ENCODE measurements at regions not wholly inside any gene's neighbourhood (a gene's known extent, or its start where the extent isn't known, plus 50 kb on each side); places are given as distances from the start of the nearest gene placed in this dataset.
A peak's percentile ranks its signal among the peaks of the same experiment; 100 is the strongest.

GRCh38 chr1:30133414-30134055 is 589.9 kb downstream of the MATN1 start:
- DNase-seq, result no peak

DNA sequence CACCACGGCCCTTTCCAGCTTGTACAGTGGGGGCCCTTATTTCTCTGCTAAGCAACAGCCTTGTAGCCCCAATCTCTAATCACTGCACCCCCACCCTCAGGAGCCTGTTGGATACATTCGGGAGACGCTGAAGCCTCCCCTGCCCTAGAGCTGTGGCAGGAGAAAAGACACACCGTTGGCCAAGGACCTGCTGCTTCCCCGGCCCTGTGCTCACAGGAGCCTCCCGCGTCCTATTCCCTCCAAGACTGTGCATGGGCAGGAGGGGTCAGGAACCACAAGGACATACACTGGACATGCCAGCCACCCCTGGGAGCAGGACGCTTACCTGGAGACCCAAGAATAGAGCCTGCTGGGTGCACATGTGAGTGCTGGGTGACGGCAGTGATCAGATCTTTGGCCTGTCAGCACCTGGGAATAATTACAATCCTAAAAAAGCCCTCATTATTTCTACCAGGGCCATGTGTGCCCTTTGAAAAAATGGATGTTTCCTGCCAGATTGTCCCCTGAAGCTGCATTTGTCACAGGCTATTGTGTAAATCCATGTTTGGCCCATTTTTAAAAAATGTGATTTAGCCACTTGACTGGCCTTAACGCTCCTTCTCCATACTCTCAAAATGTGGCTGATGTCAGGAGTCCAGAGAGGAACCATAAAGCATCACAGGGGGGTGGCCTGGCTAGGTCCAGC is 590.6 kb downstream of the MATN1 start:
- DNase-seq, result no peak

DNA sequence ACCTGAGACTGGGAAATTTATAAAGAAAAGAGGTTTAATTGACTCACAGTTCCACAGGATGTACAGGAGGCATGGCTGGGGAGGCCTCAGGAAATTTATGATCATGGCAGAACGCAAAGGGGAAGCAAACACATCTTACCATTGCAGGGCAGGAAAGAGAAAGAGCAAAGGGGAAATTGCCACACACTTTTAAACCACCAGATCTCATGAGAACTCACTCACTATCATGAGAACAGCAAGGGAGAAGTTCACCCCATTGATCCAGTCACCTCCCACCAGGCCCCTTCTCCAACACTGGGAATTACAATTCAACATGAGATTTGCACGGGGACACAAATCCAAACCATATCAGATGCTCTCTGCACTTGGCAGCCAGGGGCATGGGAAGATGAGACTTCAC is 592.8 kb downstream of the MATN1 start:
- DNase-seq, result peak; percentile 92

GRCh38 chr1:30130099-30130498 is 593.3 kb downstream of the MATN1 start:
- no peak for DNase-seq

- DNase-seq, result no peak
These were observed 593.8 kb downstream of the MATN1 start for GRCh38 chr1:30129421-30130055.

DNA sequence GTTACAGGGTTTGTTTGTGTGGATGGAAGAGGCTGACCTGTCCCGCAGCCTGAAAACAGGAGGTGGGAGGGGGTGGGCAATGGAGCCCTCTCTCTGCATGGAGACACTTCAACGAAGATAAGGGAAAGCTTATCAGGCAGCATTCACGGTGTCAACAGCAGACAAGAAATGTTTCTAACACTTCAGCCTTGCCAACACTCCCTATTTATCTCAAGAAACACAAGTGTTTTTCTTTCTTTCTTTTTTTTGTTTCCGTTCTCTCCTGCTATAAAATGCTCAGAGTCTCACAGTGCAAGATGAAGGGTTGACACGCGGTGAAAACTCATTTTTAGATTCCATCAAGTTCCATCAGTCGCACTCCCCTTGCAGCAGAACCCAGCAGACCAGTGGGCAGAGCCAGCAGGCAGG is 594.4 kb downstream of the MATN1 start:
- DNase-seq, result no peak

DNA sequence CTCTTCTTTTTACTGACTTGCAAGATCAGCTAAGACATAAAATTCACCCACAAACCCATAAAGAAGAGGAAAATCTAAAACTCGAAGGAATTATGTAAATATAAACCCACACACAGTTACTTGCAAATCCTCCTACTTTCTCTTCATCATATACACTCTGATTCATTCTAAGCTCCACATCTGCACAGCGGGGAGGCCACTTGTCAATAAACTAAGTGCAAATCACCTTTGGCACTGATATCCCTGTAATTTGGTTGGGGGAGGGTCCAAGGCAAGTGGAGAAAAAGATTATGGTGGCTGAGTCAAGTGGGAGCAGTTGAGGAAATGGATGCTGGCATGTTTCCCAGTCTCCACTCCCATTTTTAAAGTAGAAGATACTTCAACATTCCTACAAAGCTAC is 596.5 kb downstream of the MATN1 start:
- no peak for DNase-seq

DNA sequence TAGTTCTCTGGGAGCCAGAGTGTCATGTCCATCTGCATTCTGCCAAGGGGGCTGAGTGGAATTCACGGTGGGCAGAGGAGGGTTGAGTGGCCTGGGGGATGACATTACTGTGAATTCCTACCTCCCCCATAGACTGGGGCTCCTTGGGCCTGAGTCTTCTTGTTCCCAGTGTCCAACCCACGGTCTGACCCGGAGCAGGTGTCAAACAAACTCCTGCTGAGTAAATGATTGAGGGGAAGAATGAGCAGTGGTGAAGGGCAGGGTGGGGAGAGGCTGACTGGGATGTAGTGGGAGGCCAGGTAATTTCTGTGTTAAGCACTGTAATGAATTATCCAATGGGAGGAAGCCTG is 597.6 kb downstream of the MATN1 start:
- no peak for DNase-seq

- DNase-seq, result no peak
These were observed 598.2 kb downstream of the MATN1 start for GRCh38 chr1:30125021-30125820.

- DNase-seq, result no peak
These were observed 599.5 kb downstream of the MATN1 start for GRCh38 chr1:30123896-30124295.

- DNase-seq, result no peak
These were observed 600.3 kb downstream of the MATN1 start for GRCh38 chr1:30123036-30123435.

- no peak for DNase-seq
These were observed 603.0 kb downstream of the MATN1 start for GRCh38 chr1:30120245-30121000.

GRCh38 chr1:30117685-30118084 is 605.7 kb downstream of the MATN1 start:
- no peak for DNase-seq

DNA sequence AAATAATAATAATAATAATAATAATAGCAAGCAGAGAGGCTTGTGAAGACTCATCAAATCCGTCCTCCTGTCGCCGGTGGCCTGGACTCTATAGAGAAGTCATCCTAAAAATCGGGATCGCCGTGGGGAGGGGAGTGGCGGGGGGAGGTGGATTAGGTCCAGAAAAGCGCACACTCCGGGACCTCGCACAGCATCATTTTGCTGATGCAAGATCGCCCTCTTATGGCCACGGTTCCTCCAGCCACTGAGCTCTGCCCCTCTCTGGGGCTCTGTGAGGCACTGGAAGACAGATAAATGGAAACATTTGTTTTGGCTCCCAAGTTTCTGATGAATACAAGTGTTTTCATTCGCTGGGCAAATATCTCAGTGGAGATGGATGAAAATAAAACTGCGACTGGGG is 612.0 kb downstream of the MATN1 start:
- no peak for DNase-seq

GRCh38 chr1:30110846-30111245 is 612.5 kb downstream of the MATN1 start:
- DNase-seq, result no peak

- DNase-seq, result no peak
These were observed 613.5 kb downstream of the MATN1 start for GRCh38 chr1:30109853-30110252.

- peak; percentile 14 for DNase-seq
These were observed 615.2 kb downstream of the MATN1 start for GRCh38 chr1:30108186-30108585.

GRCh38 chr1:30106125-30106524 is 617.3 kb downstream of the MATN1 start:
- DNase-seq, result peak; percentile 13

DNA sequence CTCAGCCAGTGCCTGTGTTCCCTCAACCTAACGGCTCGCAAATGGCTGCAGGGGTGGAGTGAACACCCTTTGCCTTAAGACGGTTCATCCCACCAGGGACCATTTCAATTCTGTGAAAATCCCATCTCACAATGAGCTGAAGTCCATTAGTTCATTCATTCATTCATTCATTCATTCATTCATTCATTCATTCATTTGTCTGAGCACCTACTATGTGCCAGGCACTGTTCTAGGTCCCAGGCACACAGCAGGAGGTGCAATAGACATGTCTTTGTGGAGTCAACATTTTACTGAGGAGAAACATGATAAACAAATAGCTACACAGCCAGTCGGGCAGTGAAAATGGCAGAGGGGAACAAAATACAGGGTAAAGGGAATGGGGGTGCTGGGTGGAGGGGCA is 618.8 kb downstream of the MATN1 start:
- no peak for DNase-seq

DNA sequence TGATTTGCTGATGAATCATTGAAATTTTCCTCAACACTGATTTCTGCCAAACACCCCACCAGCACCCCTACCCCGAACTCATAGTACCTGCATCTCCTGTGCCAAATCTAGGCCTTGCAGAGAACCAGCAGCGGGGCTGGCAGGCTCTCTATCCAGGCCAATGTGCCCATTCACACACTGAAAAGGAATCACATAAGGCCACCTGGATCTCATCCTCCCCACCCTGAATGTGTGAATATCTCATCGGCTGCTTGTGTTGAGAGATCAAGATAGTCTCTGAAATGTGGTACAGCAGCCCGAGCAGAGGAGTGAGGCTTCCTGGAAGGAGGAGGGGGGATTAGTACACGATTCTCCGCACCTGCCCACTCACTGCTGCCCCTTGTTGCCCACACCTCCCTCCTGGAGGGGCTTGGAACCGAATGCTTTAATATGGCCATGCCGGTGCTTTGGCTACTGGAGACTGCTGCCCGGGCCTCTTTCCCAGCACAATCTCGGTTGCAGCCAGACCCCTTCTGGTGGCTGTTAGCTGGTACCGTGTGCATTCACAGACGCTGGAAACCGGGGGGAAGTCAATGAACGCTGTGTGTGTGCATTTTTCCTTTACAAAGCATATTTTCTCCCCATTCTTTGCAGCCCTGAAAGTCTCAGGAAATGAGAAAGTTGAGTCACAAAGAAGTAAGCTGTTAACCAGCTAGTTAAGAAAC is 619.5 kb downstream of the MATN1 start:
- DNase-seq, result no peak

GRCh38 chr1:30102605-30103004 is 620.8 kb downstream of the MATN1 start:
- no peak for DNase-seq
